K562 (cell line): ENCODE measurements at regions not wholly inside any gene's neighbourhood (a gene's known extent, or its start where the extent isn't known, plus 50 kb on each side); places are given as distances from the start of the nearest gene placed in this dataset.

Experiments
- HDAC2 ChIP-seq: fragments of 450-650 bp; IDR thresholded peaks from 2 replicates; pipeline ENCODE4 v1.6.1; 2016; ENCODE audit warnings: mild to moderate bottlenecking
- HSF4 ChIP-seq: fragments of 250-450 bp; sonication (Bioruptor Pico); IDR thresholded peaks from 2 replicates; pipeline ENCODE4 v2.1.2; 2022; ENCODE audit warnings: mild to moderate bottlenecking, moderate library complexity, borderline replicate concordance
- MYNN ChIP-seq, 2 experiments: sonication (generic); formaldehyde crosslinking in 1 of 2; IDR thresholded peaks; 2 replicates each; pipeline versions ENCODE4 v1.5.0 to v1.6.1; 2016 to 2020; ENCODE audit warnings: antibody characterized with exemption in 1 of 2, missing genetic modification reagents in 1 of 2
- POLR2AphosphoS5 ChIP-seq: IDR thresholded peaks from 2 replicates; pipeline ENCODE4 v1.6.1; 2011; ENCODE audit warnings: mild to moderate bottlenecking, low read depth, low read length, moderate library complexity; ENCODE audit not compliant: control insufficient read depth, insufficient read depth
- RAD21 ChIP-seq, 2 experiments: fragments of 250-450 bp in 1 of 2; fragments of 450-650 bp in 1 of 2; sonication (Bioruptor Pico) in 1 of 2; formaldehyde crosslinking in 1 of 2; IDR thresholded peaks in 1 of 2; conservative IDR thresholded peaks in 1 of 2; 2 replicates each; pipeline versions ENCODE4 v1.4.0 to v1.8.0; 2020 to 2022; ENCODE audit warnings: mild to moderate bottlenecking in 2 of 2, moderate library complexity in 1 of 2
- TCF7L2 ChIP-seq: fragments of 150-350 bp; IDR thresholded peaks from 2 replicates; pipeline ENCODE4 v1.6.1; 2016; ENCODE audit warnings: low read depth, mild to moderate bottlenecking, low read length, moderate library complexity
- ZNF121 ChIP-seq: sonication (generic); formaldehyde crosslinking; conservative IDR thresholded peaks from 2 replicates; pipeline ENCODE4 v1.8.0; 2022; ENCODE audit warnings: missing genetic modification reagents
- ZNF586 ChIP-seq: fragments of 450-650 bp; formaldehyde crosslinking; conservative IDR thresholded peaks from 2 replicates; pipeline ENCODE4 v1.4.0; 2020; ENCODE audit warnings: mild to moderate bottlenecking, moderate library complexity
- ZNF780A ChIP-seq: fragments of 250-450 bp; sonication (Bioruptor Pico); IDR thresholded peaks from 2 replicates; pipeline ENCODE4 v1.5.0; 2021; ENCODE audit warnings: mild to moderate bottlenecking
- TF ChIP-seq, protein P1 (sequence below): fragments of 250-450 bp; sonication (Bioruptor Pico); IDR thresholded peaks from 2 replicates; pipeline ENCODE4 v1.8.0; 2022; ENCODE audit warnings: inconsistent platforms
- TF ChIP-seq, protein P2 (sequence below): fragments of 250-450 bp; sonication (Bioruptor Pico); IDR thresholded peaks from 2 replicates; pipeline ENCODE4 v1.5.0; 2021; ENCODE audit warnings: mild to moderate bottlenecking, moderate library complexity
- TF ChIP-seq, protein P3 (sequence below), 2 experiments: fragments of 450-650 bp; formaldehyde crosslinking in 1 of 2; IDR thresholded peaks; 2 replicates each; pipeline versions ENCODE4 v1.4.0 to v1.6.1; 2014 to 2020; ENCODE audit warnings: mild to moderate bottlenecking in 2 of 2, borderline replicate concordance in 1 of 2, low read depth in 1 of 2
- TF ChIP-seq, protein P4 (sequence below): fragments of 250-450 bp; sonication (Bioruptor Pico); IDR thresholded peaks from 2 replicates; pipeline ENCODE4 v1.4.0; 2020; ENCODE audit warnings: mild to moderate bottlenecking, moderate library complexity, borderline replicate concordance

DNA sequence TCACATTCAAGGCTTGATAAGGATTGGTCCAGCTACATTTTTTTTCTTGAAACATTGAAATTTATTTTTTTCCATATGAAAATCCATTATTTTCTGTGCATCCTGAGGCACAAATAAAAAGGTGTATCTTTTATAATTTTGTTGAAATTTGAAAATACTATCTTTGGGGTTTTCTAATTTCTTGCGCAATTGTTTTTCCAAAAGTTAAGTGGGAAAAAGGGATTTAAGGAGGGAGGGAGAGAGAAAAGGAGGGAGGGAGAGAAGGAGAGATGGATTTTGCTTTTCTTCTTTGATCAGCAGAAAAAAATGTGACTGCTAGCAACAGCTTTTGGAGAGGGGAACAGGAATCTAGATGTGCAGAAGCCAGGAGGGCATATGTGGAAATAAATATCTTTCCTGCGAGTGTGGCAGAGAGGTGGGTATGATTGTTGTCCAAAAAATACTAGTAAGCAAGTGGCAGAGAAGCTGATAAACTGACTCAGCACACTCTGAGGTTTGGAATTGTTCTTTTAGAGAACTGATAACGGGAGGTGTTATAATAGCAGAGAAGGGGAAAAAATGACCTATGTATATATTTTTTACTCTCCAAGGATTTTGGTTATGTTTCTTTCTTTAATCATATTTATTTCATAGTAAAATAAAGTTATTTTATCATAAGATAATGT, 61.2 kb upstream of the EDNRB start:
- TF ChIP-seq ZNF121 (CRISPR knock-in tag): no peak
- TF ChIP-seq TCF7L2: no peak
- TF ChIP-seq, protein P1, sequence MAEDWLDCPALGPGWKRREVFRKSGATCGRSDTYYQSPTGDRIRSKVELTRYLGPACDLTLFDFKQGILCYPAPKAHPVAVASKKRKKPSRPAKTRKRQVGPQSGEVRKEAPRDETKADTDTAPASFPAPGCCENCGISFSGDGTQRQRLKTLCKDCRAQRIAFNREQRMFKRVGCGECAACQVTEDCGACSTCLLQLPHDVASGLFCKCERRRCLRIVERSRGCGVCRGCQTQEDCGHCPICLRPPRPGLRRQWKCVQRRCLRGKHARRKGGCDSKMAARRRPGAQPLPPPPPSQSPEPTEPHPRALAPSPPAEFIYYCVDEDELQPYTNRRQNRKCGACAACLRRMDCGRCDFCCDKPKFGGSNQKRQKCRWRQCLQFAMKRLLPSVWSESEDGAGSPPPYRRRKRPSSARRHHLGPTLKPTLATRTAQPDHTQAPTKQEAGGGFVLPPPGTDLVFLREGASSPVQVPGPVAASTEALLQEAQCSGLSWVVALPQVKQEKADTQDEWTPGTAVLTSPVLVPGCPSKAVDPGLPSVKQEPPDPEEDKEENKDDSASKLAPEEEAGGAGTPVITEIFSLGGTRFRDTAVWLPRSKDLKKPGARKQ (CRISPR knock-in tag): no peak
- TF ChIP-seq, protein P2, sequence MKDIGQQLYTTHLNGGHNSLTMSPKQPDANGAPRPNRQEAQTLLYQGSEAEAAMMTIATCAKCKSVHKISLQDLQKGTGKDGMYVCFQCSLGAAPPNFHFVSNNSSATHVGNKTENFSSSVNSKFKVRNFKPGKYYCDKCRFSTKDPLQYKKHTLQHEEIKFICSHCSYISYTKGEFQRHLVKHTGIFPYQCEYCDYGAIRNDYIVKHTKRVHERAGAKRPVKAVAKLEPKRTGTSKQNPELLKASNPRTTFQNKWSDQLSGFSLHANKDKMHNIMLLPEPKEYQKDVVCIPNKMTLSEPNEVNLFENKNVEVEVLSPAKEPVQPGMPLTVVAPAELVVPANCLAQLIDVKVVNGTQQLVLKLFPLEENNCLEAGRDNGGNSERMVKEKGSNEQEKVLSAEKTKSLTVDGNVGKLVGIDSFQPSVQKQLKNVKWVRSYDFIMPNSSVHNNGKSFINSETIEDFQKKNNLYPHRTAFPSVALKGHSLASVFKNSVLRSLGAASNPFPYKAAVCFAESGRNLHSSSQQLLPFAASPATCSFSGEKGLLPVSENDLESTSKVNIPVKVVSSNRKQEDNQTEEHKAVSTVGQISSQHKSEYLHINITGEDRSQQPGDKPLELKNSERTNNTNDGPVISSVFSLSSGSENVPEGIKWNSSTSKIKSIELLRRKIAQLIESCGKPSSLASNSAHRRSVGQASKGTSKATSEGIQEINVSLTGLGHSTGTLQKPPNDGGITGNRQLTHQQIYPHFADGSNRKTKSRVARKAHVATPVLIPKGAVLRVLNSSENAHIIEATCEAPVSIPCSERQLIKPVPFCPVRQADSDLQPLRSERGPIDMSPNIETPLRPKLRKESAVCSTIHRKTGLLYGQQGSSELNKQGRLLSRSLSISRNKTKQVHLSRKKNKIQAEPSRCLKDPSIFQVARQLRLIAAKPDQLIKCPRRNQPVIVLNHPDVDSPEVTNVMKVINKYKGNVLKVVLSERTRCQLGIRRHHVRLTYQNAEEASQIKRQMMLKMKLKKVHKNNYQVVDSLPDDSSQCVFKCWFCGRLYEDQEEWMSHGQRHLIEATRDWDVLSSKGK (CRISPR knock-in tag): no peak
- TF ChIP-seq ZNF780A (CRISPR knock-in tag): no peak
- no peak for TF ChIP-seq ZNF586 (CRISPR knock-in tag)
- TF ChIP-seq HDAC2: no peak
- no peak for TF ChIP-seq RAD21 (CRISPR knock-in tag; conservative IDR thresholded peaks at IDR 0.05 in 1 of 2, IDR thresholded peaks at IDR 0.05 in 1 of 2)
- no peak for TF ChIP-seq HSF4 (CRISPR knock-in tag)
- TF ChIP-seq, protein P3, sequence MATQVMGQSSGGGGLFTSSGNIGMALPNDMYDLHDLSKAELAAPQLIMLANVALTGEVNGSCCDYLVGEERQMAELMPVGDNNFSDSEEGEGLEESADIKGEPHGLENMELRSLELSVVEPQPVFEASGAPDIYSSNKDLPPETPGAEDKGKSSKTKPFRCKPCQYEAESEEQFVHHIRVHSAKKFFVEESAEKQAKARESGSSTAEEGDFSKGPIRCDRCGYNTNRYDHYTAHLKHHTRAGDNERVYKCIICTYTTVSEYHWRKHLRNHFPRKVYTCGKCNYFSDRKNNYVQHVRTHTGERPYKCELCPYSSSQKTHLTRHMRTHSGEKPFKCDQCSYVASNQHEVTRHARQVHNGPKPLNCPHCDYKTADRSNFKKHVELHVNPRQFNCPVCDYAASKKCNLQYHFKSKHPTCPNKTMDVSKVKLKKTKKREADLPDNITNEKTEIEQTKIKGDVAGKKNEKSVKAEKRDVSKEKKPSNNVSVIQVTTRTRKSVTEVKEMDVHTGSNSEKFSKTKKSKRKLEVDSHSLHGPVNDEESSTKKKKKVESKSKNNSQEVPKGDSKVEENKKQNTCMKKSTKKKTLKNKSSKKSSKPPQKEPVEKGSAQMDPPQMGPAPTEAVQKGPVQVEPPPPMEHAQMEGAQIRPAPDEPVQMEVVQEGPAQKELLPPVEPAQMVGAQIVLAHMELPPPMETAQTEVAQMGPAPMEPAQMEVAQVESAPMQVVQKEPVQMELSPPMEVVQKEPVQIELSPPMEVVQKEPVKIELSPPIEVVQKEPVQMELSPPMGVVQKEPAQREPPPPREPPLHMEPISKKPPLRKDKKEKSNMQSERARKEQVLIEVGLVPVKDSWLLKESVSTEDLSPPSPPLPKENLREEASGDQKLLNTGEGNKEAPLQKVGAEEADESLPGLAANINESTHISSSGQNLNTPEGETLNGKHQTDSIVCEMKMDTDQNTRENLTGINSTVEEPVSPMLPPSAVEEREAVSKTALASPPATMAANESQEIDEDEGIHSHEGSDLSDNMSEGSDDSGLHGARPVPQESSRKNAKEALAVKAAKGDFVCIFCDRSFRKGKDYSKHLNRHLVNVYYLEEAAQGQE (IDR thresholded peaks at IDR 0.05; ENCODE audit: borderline replicate concordance): no peak
- TF ChIP-seq, protein P3 (CRISPR knock-in tag; IDR thresholded peaks at IDR 0.05; ENCODE audit: low read depth): no peak
- TF ChIP-seq MYNN (IDR thresholded peaks at IDR 0.05): no peak
- TF ChIP-seq MYNN (CRISPR knock-in tag; IDR thresholded peaks at IDR 0.05): no peak
- TF ChIP-seq, protein P4, sequence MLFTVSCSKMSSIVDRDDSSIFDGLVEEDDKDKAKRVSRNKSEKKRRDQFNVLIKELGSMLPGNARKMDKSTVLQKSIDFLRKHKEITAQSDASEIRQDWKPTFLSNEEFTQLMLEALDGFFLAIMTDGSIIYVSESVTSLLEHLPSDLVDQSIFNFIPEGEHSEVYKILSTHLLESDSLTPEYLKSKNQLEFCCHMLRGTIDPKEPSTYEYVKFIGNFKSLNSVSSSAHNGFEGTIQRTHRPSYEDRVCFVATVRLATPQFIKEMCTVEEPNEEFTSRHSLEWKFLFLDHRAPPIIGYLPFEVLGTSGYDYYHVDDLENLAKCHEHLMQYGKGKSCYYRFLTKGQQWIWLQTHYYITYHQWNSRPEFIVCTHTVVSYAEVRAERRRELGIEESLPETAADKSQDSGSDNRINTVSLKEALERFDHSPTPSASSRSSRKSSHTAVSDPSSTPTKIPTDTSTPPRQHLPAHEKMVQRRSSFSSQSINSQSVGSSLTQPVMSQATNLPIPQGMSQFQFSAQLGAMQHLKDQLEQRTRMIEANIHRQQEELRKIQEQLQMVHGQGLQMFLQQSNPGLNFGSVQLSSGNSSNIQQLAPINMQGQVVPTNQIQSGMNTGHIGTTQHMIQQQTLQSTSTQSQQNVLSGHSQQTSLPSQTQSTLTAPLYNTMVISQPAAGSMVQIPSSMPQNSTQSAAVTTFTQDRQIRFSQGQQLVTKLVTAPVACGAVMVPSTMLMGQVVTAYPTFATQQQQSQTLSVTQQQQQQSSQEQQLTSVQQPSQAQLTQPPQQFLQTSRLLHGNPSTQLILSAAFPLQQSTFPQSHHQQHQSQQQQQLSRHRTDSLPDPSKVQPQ: no peak
- TF ChIP-seq POLR2AphosphoS5: no peak
